Urinary bladder (tissue), 3 donors: ENCODE measurements at regions not wholly inside any gene's neighbourhood (a gene's known extent, or its start where the extent isn't known, plus 50 kb on each side); places are given as distances from the start of the nearest gene placed in this dataset.

ENCODE experiments used
- DNase-seq: peaks from one replicate; pipeline ENCODE4 v3.0.0-alpha.2; 2015; ENCODE audit errors: extremely low spot score
- H3K27ac ChIP-seq: one replicate; pipeline ENCODE4 v1.5.1; 2013; ENCODE audit warnings: low read depth, mild to moderate bottlenecking, moderate library complexity
- H3K36me3 ChIP-seq: one replicate; pipeline ENCODE4 v1.6.1; 2013; ENCODE audit warnings: mild to moderate bottlenecking, moderate library complexity; ENCODE audit not compliant: insufficient read depth
- H3K4me1 ChIP-seq: one replicate; pipeline ENCODE4 v1.6.1; 2013; ENCODE audit warnings: mild to moderate bottlenecking, moderate library complexity; ENCODE audit not compliant: insufficient read depth
- H3K4me3 ChIP-seq: one replicate; pipeline ENCODE4 v1.5.1; 2013; ENCODE audit warnings: low read depth, low read length
- WGBS: extraction: QIAGEN DNeasy Blood & Tissue Kit; methylation state at CpG from one replicate; pipeline ENCODE4 v1.1.7; 2013; 5-methylcytosine and 5-hydroxymethylcytosine counted together
- donor health status: healthy with polysubstance abuse.
- donor health status: healthy.

- no peaks in the 10 kb centered on the region for H3K36me3 ChIP-seq
- 91% methylated on average over 2 of the region's 2 CpGs for WGBS
- H3K4me3 ChIP-seq = no peak overlapping the region
These were observed 203.3 kb upstream of the PRDM1 start for GRCh38 chr6:105882828-105883227.

GRCh38 chr6:105882121-105882803 is 203.9 kb upstream of the PRDM1 start:
- 80% methylated on average over 2 of the region's 2 CpGs for WGBS

More at GRCh38 chr6:105882828-105883227, 203.3 kb upstream of the PRDM1 start:
- Histone ChIP-seq H3K4me1 (no peaks in the 10 kb centered on the region), H3K27ac (no peak overlapping the region)
- no peak for DNase-seq

DNA sequence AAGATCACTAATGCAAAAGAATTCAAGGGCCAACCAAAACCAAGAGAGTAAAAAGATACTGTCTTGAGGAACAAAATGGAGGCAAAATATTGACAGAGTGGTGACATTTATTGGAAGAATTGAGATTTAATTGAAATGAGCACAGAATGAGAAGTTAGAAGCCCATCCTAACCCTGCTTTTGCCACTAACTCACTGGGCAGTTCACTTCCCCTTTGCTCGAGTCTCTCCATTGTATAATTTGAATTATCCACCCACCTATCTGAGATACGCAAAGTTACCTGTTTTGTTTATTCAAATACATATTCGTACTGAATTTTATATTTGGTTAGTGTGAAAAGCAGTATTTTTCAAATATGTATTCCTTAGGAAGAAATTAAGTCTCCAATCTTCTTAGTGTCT is 204.5 kb upstream of the PRDM1 start:
- H3K4me3 ChIP-seq = no peak overlapping the region
- H3K27ac ChIP-seq = no peak overlapping the region
- WGBS = 94% methylated on average over 3 of the region's 3 CpGs
- no peaks in the 10 kb centered on the region for H3K4me1 ChIP-seq
- no peaks in the 10 kb centered on the region for H3K36me3 ChIP-seq
- DNase-seq = no peak

More at GRCh38 chr6:105882121-105882803, 203.9 kb upstream of the PRDM1 start:
- Histone ChIP-seq H3K4me3 (no peak overlapping the region), H3K36me3 (no peaks in the 10 kb centered on the region), H3K27ac (no peak overlapping the region), H3K4me1 (no peaks in the 10 kb centered on the region)
- no peak for DNase-seq

- 30% methylated on average over 13 of the region's 13 CpGs for WGBS
- no peak overlapping the region for H3K27ac ChIP-seq
- no peak overlapping the region for H3K4me3 ChIP-seq
- no peaks in the 10 kb centered on the region for H3K36me3 ChIP-seq
- no peaks in the 10 kb centered on the region for H3K4me1 ChIP-seq
- no peak for DNase-seq
These were observed 206.1 kb upstream of the PRDM1 start for GRCh38 chr6:105880030-105880492.

DNA sequence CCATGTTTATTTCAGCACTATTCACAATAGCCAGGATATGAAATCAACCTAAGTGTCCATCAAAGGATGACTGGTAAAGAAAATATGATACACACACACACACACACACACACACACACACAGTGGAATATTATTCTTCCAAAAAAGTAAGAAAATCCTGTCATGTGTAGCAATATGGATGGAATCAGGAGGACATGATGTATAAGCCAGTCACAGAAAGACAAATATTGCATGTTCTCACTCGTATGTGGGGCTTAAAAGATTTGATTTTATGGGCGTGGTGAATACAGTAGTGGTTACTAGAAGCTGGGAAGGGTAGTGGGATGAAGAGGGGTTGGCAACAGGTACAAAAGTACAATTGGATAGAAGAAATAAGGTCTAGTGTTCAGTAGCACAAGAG is 207.0 kb upstream of the PRDM1 start:
- Histone ChIP-seq H3K27ac (no peak overlapping the region), H3K36me3 (no peaks in the 10 kb centered on the region), H3K4me1 (no peaks in the 10 kb centered on the region), H3K4me3 (no peak overlapping the region)
- WGBS = 66% methylated on average over 2 of the region's 2 CpGs
- no peak for DNase-seq

GRCh38 chr6:105875974-105876640 is 210.0 kb upstream of the PRDM1 start:
- no peak overlapping the region for H3K4me3 ChIP-seq
- H3K36me3 ChIP-seq = no peaks in the 10 kb centered on the region
- 54% methylated on average over 11 of the region's 11 CpGs for WGBS
- no peak for DNase-seq
- H3K27ac ChIP-seq = no peak overlapping the region
- no peaks in the 10 kb centered on the region for H3K4me1 ChIP-seq

GRCh38 chr6:105874835-105875626 is 211.1 kb upstream of the PRDM1 start:
- no peak for DNase-seq
- Histone ChIP-seq H3K36me3 (no peaks in the 10 kb centered on the region), H3K4me3 (no peak overlapping the region), H3K27ac (no peak overlapping the region), H3K4me1 (no peaks in the 10 kb centered on the region)
- WGBS = 80% methylated on average over 8 of the region's 8 CpGs

DNA sequence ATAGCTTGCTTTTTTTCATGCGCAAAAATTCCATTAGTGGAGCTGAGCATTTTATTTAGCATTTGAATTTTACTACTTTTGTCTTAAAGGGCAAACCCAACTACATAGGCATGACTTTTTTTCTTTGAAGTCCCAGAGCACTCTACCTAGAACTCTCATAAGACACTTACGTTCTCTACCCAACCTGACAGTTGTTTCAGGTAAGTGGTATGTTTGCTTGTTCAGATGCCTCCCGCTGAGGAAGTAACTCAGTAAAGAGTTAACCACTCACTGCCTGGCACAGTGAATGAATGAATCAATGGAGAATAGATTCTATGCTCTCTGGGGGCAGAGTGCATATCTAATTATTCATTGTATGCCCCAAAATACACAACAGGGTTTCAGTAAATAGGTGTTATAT is 212.3 kb upstream of the PRDM1 start:
- Histone ChIP-seq H3K4me3 (no peak overlapping the region), H3K4me1 (no peaks in the 10 kb centered on the region), H3K27ac (no peak overlapping the region), H3K36me3 (no peaks in the 10 kb centered on the region)
- no peak for DNase-seq
- 45% methylated on average over 3 of the region's 3 CpGs for WGBS

DNA sequence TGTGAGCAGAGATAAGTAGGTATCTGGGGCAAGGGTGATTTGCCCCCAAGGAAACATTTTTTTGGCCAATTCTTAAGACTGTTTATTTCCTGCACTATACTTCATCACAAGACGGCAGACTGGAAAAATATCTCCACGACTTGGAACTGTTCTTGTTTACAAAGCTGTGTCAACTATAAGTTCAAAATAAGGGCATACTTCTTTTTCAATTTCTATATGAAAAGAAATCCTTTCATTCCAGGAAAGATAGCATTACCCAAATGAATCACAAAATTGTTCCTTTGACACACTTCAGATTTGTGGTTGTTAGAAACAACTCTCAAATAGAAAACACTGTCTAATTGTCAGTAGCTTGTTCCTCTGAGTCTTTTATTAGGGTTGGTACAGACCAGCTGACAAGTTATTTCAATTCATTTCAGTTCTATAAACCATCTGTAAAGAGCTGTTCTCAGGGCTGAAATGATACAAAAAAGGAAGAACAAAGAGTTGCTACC is 212.9 kb upstream of the PRDM1 start:
- Histone ChIP-seq H3K27ac (no peak overlapping the region), H3K36me3 (no peaks in the 10 kb centered on the region), H3K4me1 (no peaks in the 10 kb centered on the region), H3K4me3 (no peak overlapping the region)
- 17% methylated on average over 2 of the region's 2 CpGs for WGBS
- no peak for DNase-seq

DNA sequence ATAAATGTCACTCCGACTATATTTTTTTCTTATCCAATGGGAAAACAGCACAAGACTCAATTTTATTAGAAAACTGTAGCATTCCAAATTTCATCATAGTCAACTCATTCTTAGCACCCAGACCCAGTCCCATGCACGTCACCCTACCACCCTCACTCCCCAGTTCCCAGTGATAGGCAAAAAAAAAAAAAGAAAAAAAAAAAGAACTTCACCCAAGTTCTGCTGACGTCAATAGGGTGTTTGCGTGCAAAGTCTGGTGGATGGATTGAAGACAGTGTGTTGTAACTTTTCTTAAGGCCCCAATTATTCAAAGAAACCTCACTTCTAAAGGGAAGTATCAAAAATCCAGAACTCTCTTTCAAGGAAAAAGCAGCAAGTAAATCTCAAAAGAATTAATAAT is 213.9 kb upstream of the PRDM1 start:
- WGBS = 63% methylated on average over 4 of the region's 4 CpGs
- H3K27ac ChIP-seq = no peak overlapping the region
- no peak overlapping the region for H3K4me3 ChIP-seq
- no peak for DNase-seq
- H3K4me1 ChIP-seq = no peaks in the 10 kb centered on the region
- H3K36me3 ChIP-seq = no peaks in the 10 kb centered on the region

DNA sequence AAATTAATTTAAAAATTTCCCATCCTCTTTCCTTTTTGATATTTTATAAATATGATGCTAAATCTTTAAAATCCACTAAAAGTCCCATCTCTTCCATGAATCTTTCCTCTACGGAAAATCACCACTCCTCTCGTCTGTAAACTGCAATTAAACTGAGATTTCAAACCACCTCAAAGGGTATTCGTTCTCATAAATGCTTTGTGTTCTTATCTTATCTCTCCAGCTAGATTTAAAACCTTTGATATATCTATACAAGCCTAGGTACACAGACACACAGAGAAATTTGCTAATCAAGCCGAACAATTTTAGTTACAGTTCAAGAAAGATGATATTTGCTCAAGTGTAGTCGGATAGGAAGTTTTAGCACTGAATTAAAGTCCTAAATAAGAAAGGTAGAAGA is 214.6 kb upstream of the PRDM1 start:
- no peak for DNase-seq
- Histone ChIP-seq H3K4me1 (no peaks in the 10 kb centered on the region), H3K27ac (no peak overlapping the region), H3K4me3 (no peak overlapping the region), H3K36me3 (no peaks in the 10 kb centered on the region)
- WGBS = 65% methylated on average over 5 of the region's 5 CpGs

DNA sequence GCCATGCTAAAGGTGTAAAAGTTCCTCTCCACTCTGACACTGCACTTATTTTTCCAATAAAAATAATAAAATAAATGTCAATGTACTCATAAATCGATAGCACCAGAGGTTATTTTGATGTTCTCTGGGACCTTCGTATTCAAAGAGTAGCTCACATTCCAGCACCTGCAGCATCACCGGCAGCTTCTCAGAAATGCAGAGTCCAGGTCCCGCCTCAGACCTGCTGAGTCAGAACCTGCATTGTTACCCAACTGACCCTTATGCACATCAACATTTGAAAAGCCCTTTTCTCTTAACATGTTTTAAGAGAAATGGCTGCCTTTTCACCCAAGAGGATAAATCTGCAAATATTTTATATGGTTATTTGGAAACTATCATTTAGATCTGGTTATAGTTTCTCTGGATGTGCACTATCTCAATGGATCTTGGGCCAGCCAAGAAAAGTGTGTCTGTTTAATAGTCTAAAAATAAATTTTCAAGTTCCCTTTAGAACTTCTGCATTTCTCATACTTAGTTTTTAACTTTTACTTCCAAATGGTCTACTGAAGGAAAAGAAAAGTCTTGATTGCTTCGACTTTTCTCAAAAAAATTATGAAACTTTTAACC is 216.2 kb upstream of the PRDM1 start:
- Histone ChIP-seq H3K4me1 (no peaks in the 10 kb centered on the region), H3K4me3 (no peak overlapping the region), H3K36me3 (no peaks in the 10 kb centered on the region), H3K27ac (no peak overlapping the region)
- 76% methylated on average over 5 of the region's 5 CpGs for WGBS
- no peak for DNase-seq

DNA sequence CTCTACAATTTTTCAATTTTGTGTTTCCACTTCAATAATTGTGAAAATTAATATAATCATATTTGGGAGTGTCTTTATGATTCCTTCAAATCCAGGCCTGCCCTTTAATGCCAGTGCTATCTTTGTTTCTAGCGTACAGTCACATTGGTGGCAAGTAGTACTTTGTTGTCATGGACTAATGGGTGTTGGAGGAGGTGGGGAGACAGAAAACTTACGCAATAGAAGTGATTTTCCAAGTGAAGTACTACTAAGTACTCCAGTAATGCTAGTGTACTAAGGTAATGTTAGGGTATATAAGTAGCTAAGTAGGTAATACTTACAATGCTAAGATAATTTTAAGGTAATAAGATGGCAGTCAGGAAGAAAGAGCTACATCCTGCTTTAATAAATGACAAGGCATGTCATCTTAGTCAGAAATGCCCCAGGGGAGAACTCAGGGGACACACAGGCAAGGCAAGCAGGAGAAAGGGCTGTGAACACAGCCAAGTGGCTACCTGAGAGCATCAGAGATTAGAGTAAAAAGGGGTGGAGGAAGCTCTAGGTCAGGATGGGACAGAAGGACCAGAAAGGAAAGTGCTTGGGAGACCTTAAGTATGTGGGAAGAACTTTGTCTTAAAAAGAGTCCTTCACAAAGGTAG is 217.2 kb upstream of the PRDM1 start:
- DNase-seq = no peak
- WGBS = 96% methylated on average over 2 of the region's 2 CpGs
- H3K4me3 ChIP-seq = no peak overlapping the region
- no peaks in the 10 kb centered on the region for H3K4me1 ChIP-seq
- no peak overlapping the region for H3K27ac ChIP-seq
- no peaks in the 10 kb centered on the region for H3K36me3 ChIP-seq
